ES-I3 (cell line): ENCODE measurements at regions not wholly inside any gene's neighbourhood (a gene's known extent, or its start where the extent isn't known, plus 50 kb on each side); places are given as distances from the start of the nearest gene placed in this dataset.

Experiments
- H3K36me3 ChIP-seq: 2 replicates; pipeline ENCODE4 v1.6.1; 2013; ENCODE audit warnings: mild to moderate bottlenecking, low read length, control low read depth, moderate library complexity; ENCODE audit not compliant: insufficient read depth
- H3K4me1 ChIP-seq: 2 replicates; pipeline ENCODE4 v1.6.1; 2013; ENCODE audit warnings: mild to moderate bottlenecking, control low read depth, low read length; ENCODE audit not compliant: insufficient read depth
- H3K9ac ChIP-seq: 2 replicates; pipeline ENCODE4 v1.6.1; 2013; ENCODE audit warnings: low read depth, mild to moderate bottlenecking, low read length, moderate library complexity
- H3K9me3 ChIP-seq: 2 replicates; pipeline ENCODE4 v1.6.1; 2013; ENCODE audit warnings: mild to moderate bottlenecking, low read length, moderate library complexity; ENCODE audit not compliant: control insufficient read depth, insufficient read depth

GRCh38 chr5:168064933-168065622, 226.4 kb upstream of the WWC1 start:
- Histone ChIP-seq H3K36me3 (no peaks in the 10 kb centered on the region), H3K9ac (no peak overlapping the region)

GRCh38 chr5:168066536-168067208, 224.8 kb upstream of the WWC1 start:
- Histone ChIP-seq H3K36me3 (no peaks in the 10 kb centered on the region), H3K4me1 (no peaks in the 10 kb centered on the region), H3K9ac (no peak overlapping the region), H3K9me3 (no peaks in the 10 kb centered on the region)

More at GRCh38 chr5:168064933-168065622, 226.4 kb upstream of the WWC1 start:
- H3K4me1 ChIP-seq = no peaks in the 10 kb centered on the region
- H3K9me3 ChIP-seq = no peaks in the 10 kb centered on the region

- Histone ChIP-seq H3K4me1 (no peaks in the 10 kb centered on the region), H3K36me3 (no peaks in the 10 kb centered on the region), H3K9ac (no peak overlapping the region), H3K9me3 (no peaks in the 10 kb centered on the region)
Observed at GRCh38 chr5:168070761-168071160, 220.7 kb upstream of the WWC1 start.

- H3K9me3 ChIP-seq = no peaks in the 10 kb centered on the region
- H3K4me1 ChIP-seq = no peaks in the 10 kb centered on the region
- no peaks in the 10 kb centered on the region for H3K36me3 ChIP-seq
- no peak overlapping the region for H3K9ac ChIP-seq
Observed at GRCh38 chr5:168072665-168073064, 218.8 kb upstream of the WWC1 start.

GRCh38 chr5:168073311-168073710, 218.1 kb upstream of the WWC1 start:
- no peaks in the 10 kb centered on the region for H3K36me3 ChIP-seq
- H3K9ac ChIP-seq = no peak overlapping the region

GRCh38 chr5:168073991-168074800, 217.2 kb upstream of the WWC1 start:
- no peaks in the 10 kb centered on the region for H3K36me3 ChIP-seq
- H3K9ac ChIP-seq = no peak overlapping the region
- H3K9me3 ChIP-seq = no peaks in the 10 kb centered on the region
- no peaks in the 10 kb centered on the region for H3K4me1 ChIP-seq

More at GRCh38 chr5:168073311-168073710, 218.1 kb upstream of the WWC1 start:
- H3K4me1 ChIP-seq = no peaks in the 10 kb centered on the region
- H3K9me3 ChIP-seq = no peaks in the 10 kb centered on the region

GRCh38 chr5:168075387-168075786, 216.1 kb upstream of the WWC1 start:
- H3K9me3 ChIP-seq = no peaks in the 10 kb centered on the region
- H3K36me3 ChIP-seq = no peaks in the 10 kb centered on the region
- no peaks in the 10 kb centered on the region for H3K4me1 ChIP-seq
- no peak overlapping the region for H3K9ac ChIP-seq

GRCh38 chr5:168076561-168076991, 214.9 kb upstream of the WWC1 start:
- H3K9me3 ChIP-seq = no peaks in the 10 kb centered on the region
- no peak overlapping the region for H3K9ac ChIP-seq
- no peaks in the 10 kb centered on the region for H3K36me3 ChIP-seq
- no peaks in the 10 kb centered on the region for H3K4me1 ChIP-seq

- Histone ChIP-seq H3K36me3 (no peaks in the 10 kb centered on the region), H3K4me1 (peaks cover 6% of the 10 kb centered on the region; the same call in 1 of the 2 replicates), H3K9me3 (no peaks in the 10 kb centered on the region), H3K9ac (no peak overlapping the region)
Observed at GRCh38 chr5:168085261-168086031, 206.0 kb upstream of the WWC1 start.

- no peak overlapping the region for H3K9ac ChIP-seq
- H3K9me3 ChIP-seq = no peaks in the 10 kb centered on the region
- H3K4me1 ChIP-seq = peaks cover 6% of the 10 kb centered on the region; the same call in 1 of the 2 replicates
- H3K36me3 ChIP-seq = no peaks in the 10 kb centered on the region
Observed at GRCh38 chr5:168086104-168086610, 205.3 kb upstream of the WWC1 start.

- H3K9ac ChIP-seq = no peak overlapping the region
- peaks cover 6% of the 10 kb centered on the region; the same call in 1 of the 2 replicates for H3K4me1 ChIP-seq
- no peaks in the 10 kb centered on the region for H3K9me3 ChIP-seq
- no peaks in the 10 kb centered on the region for H3K36me3 ChIP-seq
Observed at GRCh38 chr5:168086746-168087145, 204.7 kb upstream of the WWC1 start.

- no peaks in the 10 kb centered on the region for H3K36me3 ChIP-seq
- H3K9me3 ChIP-seq = no peaks in the 10 kb centered on the region
- H3K9ac ChIP-seq = no peak overlapping the region
- peaks cover 6% of the 10 kb centered on the region; the same call in 1 of the 2 replicates for H3K4me1 ChIP-seq
Observed at GRCh38 chr5:168088410-168089173, 202.9 kb upstream of the WWC1 start.

GRCh38 chr5:168089201-168089887, 202.1 kb upstream of the WWC1 start:
- peaks cover 6% of the 10 kb centered on the region; the same call in 1 of the 2 replicates for H3K4me1 ChIP-seq
- no peaks in the 10 kb centered on the region; the same call in 1 of the 2 replicates for H3K9me3 ChIP-seq
- H3K36me3 ChIP-seq = no peaks in the 10 kb centered on the region
- no peak overlapping the region for H3K9ac ChIP-seq
